ENCODE measurements at regions not wholly inside any gene's neighbourhood (a gene's known extent, or its start where the extent isn't known, plus 50 kb on each side); places are given as distances from the start of the nearest gene placed in this dataset.

GRCh38 chr6:104201557-104201956 is 658.2 kb downstream of the HACE1 start:
- Histone ChIP-seq H3K9me3 (ENCODE audit: control insufficient read depth in 2 of 2, insufficient read depth in 1 of 2, low read depth in 1 of 2, low read length in 1 of 2) (no peaks in the 10 kb centered on the region), H3K36me3 (ENCODE audit: control insufficient read depth in 2 of 2, insufficient read depth in 2 of 2, low read length in 1 of 2) (no peaks in the 10 kb centered on the region), H3K4me3 (ENCODE audit: low read depth in 1 of 2, low read length in 2 of 2) (no peak overlapping the region), H3K4me1 (ENCODE audit: control insufficient read depth in 2 of 2, insufficient read depth in 2 of 2, low read length in 1 of 2) (no peaks in the 10 kb centered on the region), H3K27me3 (ENCODE audit: control insufficient read depth in 1 of 2, insufficient read depth in 2 of 2, low read length in 2 of 2) (no peaks in the 10 kb centered on the region), H3K27ac (ENCODE audit: low read depth in 2 of 2, low read length in 1 of 2) (no peak overlapping the region)
- WGBS, 2 donors = 75% methylated on average over 2 of the region's 2 CpGs

DNA sequence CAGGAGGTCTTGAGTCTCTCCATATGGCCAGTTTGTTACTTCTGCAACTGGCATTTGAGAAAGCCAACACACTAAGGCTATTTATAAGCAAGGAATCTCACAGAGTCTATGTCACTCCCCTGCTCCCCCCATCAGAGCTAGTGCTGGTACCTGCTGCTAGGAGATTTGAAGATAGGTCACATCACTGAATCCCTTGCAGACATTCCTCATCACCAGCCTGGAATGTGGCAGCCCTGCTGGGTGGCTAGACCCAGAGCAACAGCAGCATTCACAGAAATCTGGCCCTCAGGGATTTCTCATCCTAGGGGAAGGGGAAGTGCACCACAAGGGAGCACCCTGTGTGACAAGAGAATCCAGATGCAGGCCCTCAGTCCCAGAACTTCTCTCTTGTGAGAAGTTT is 672.1 kb downstream of the HACE1 start:
- Histone ChIP-seq H3K27me3 (ENCODE audit: control insufficient read depth in 1 of 2, insufficient read depth in 2 of 2, low read length in 2 of 2) (no peaks in the 10 kb centered on the region), H3K4me1 (ENCODE audit: control insufficient read depth in 2 of 2, insufficient read depth in 2 of 2, low read length in 1 of 2) (no peaks in the 10 kb centered on the region), H3K36me3 (ENCODE audit: control insufficient read depth in 2 of 2, insufficient read depth in 2 of 2, low read length in 1 of 2) (no peaks in the 10 kb centered on the region), H3K4me3 (ENCODE audit: low read depth in 1 of 2, low read length in 2 of 2) (no peak overlapping the region), H3K9me3 (ENCODE audit: control insufficient read depth in 2 of 2, insufficient read depth in 1 of 2, low read depth in 1 of 2, low read length in 1 of 2) (peaks cover 0 to 3% of the 10 kb centered on the region in 2 donors), H3K27ac (ENCODE audit: low read depth in 2 of 2, low read length in 1 of 2) (no peak overlapping the region)

- no peaks in the 10 kb centered on the region for H3K36me3 ChIP-seq (ENCODE audit: control insufficient read depth in 2 of 2, insufficient read depth in 2 of 2, low read length in 1 of 2)
- H3K4me1 ChIP-seq (ENCODE audit: control insufficient read depth in 2 of 2, insufficient read depth in 2 of 2, low read length in 1 of 2) = no peaks in the 10 kb centered on the region
- H3K4me3 ChIP-seq (ENCODE audit: low read depth in 1 of 2, low read length in 2 of 2) = no peak overlapping the region
- H3K27ac ChIP-seq (ENCODE audit: low read depth in 2 of 2, low read length in 1 of 2) = no peak overlapping the region
- peaks cover 0 to 3% of the 10 kb centered on the region in 2 donors for H3K9me3 ChIP-seq (ENCODE audit: control insufficient read depth in 2 of 2, insufficient read depth in 1 of 2, low read depth in 1 of 2, low read length in 1 of 2)
- WGBS, 2 donors = 53 to 68% methylated on average over 3 of the region's 3 CpGs
- H3K27me3 ChIP-seq (ENCODE audit: control insufficient read depth in 1 of 2, insufficient read depth in 2 of 2, low read length in 2 of 2) = no peaks in the 10 kb centered on the region
Observed at GRCh38 chr6:104186831-104187230, 672.9 kb downstream of the HACE1 start.

DNA sequence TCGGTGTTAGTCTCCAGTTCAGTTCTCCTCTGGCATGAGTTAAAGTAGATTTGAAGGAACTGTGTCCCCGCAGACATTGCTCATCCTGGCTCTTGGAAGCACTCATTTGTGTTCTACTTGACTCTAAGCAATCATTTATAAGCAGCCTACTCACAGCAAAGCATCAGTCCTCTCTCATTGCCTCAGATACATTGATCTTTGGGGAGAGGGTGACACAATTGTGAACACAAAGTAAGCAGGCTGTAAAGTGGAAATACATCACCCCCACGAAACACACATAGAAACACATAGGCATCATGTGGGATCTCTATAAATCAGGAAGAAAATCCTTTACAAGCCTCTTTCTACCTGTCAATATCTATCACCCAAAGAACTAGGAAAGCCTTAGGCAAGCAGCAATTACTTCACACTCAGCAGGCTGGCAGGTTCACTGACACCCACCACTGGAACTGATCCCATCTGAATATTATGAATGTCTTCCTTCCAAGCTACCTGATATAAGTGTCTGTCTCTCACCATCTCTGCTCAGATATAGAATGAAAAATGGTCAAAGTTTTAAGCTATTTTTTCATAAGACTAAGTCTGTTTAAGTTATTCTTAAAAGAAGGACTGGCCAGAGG is 675.8 kb downstream of the HACE1 start:
- Histone ChIP-seq H3K36me3 (ENCODE audit: control insufficient read depth in 2 of 2, insufficient read depth in 2 of 2, low read length in 1 of 2) (no peaks in the 10 kb centered on the region), H3K4me3 (ENCODE audit: low read depth in 1 of 2, low read length in 2 of 2) (no peak overlapping the region)

DNA sequence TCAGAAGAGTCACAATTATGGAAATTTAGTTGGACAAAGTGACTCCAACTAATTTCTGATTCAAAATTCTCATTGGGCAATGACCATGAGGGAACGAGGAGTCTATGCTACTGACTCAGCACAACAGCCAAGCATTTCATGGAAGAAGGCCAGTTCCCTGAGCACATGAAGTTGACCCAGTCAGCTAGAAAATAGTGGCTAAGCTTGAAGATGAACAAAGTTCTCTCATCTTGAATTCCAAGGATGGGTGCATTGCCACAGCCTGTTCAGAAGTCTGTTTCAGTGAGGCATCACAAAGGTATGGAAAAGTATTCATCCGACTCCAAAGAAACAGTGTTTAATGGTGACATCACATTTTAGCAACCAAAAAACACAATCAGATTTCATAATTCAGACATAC is 676.9 kb downstream of the HACE1 start:
- Histone ChIP-seq H3K4me3 (ENCODE audit: low read depth in 1 of 2, low read length in 2 of 2) (no peak overlapping the region), H3K27ac (ENCODE audit: low read depth in 2 of 2, low read length in 1 of 2) (no peak overlapping the region), H3K9me3 (ENCODE audit: control insufficient read depth in 2 of 2, insufficient read depth in 1 of 2, low read depth in 1 of 2, low read length in 1 of 2) (peaks cover 0 to 3% of the 10 kb centered on the region in 2 donors), H3K27me3 (ENCODE audit: control insufficient read depth in 1 of 2, insufficient read depth in 2 of 2, low read length in 2 of 2) (no peaks in the 10 kb centered on the region), H3K4me1 (ENCODE audit: control insufficient read depth in 2 of 2, insufficient read depth in 2 of 2, low read length in 1 of 2) (no peaks in the 10 kb centered on the region), H3K36me3 (ENCODE audit: control insufficient read depth in 2 of 2, insufficient read depth in 2 of 2, low read length in 1 of 2) (no peaks in the 10 kb centered on the region)
- 52 to 66% methylated on average over 2 of the region's 2 CpGs for WGBS, 2 donors

More for the DNA sequence above, 675.8 kb downstream of the HACE1 start:
- peaks cover 0 to 3% of the 10 kb centered on the region in 2 donors for H3K9me3 ChIP-seq (ENCODE audit: control insufficient read depth in 2 of 2, insufficient read depth in 1 of 2, low read depth in 1 of 2, low read length in 1 of 2)
- no peaks in the 10 kb centered on the region for H3K27me3 ChIP-seq (ENCODE audit: control insufficient read depth in 1 of 2, insufficient read depth in 2 of 2, low read length in 2 of 2)
- no peaks in the 10 kb centered on the region for H3K4me1 ChIP-seq (ENCODE audit: control insufficient read depth in 2 of 2, insufficient read depth in 2 of 2, low read length in 1 of 2)
- H3K27ac ChIP-seq (ENCODE audit: low read depth in 2 of 2, low read length in 1 of 2) = no peak overlapping the region
- WGBS, 2 donors = 79 to 81% methylated on average over 3 of the region's 3 CpGs

DNA sequence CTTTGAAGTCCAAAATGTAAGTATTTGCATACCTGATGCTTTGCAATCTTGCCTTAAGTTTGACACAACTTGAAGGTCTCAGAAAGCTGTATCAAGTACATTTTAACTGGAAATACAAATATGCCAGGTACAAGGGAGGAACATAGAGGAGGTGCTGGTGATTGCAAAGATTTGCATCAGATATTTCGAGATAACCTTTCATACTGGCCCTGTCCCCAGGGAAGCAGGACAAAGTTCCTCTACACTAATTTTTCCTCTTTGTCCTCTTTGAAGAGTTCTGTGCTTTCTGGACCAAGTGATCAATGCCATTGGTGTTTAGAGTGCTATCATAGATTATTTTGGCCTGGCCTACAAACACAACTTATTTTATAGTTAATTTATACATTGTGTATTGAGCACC is 686.1 kb downstream of the HACE1 start:
- no peaks in the 10 kb centered on the region for H3K9me3 ChIP-seq (ENCODE audit: control insufficient read depth in 2 of 2, insufficient read depth in 1 of 2, low read depth in 1 of 2, low read length in 1 of 2)
- no peaks in the 10 kb centered on the region for H3K36me3 ChIP-seq (ENCODE audit: control insufficient read depth in 2 of 2, insufficient read depth in 2 of 2, low read length in 1 of 2)
- H3K4me3 ChIP-seq (ENCODE audit: low read depth in 1 of 2, low read length in 2 of 2) = no peak overlapping the region
- no peaks in the 10 kb centered on the region for H3K4me1 ChIP-seq (ENCODE audit: control insufficient read depth in 2 of 2, insufficient read depth in 2 of 2, low read length in 1 of 2)
- WGBS, 2 donors = 61 to 69% methylated on average over 1 of the region's 1 CpG
- H3K27ac ChIP-seq (ENCODE audit: low read depth in 2 of 2, low read length in 1 of 2) = no peak overlapping the region
- H3K27me3 ChIP-seq (ENCODE audit: control insufficient read depth in 1 of 2, insufficient read depth in 2 of 2, low read length in 2 of 2) = no peaks in the 10 kb centered on the region

GRCh38 chr6:104170401-104170800 is 689.3 kb downstream of the HACE1 start:
- Histone ChIP-seq H3K4me1 (ENCODE audit: control insufficient read depth in 2 of 2, insufficient read depth in 2 of 2, low read length in 1 of 2) (no peaks in the 10 kb centered on the region), H3K9me3 (ENCODE audit: control insufficient read depth in 2 of 2, insufficient read depth in 1 of 2, low read depth in 1 of 2, low read length in 1 of 2) (no peaks in the 10 kb centered on the region), H3K36me3 (ENCODE audit: control insufficient read depth in 2 of 2, insufficient read depth in 2 of 2, low read length in 1 of 2) (no peaks in the 10 kb centered on the region), H3K27me3 (ENCODE audit: control insufficient read depth in 1 of 2, insufficient read depth in 2 of 2, low read length in 2 of 2) (no peaks in the 10 kb centered on the region), H3K4me3 (ENCODE audit: low read depth in 1 of 2, low read length in 2 of 2) (no peak overlapping the region), H3K27ac (ENCODE audit: low read depth in 2 of 2, low read length in 1 of 2) (no peak overlapping the region)
- 14 to 30% methylated on average over 2 of the region's 2 CpGs for WGBS, 2 donors

GRCh38 chr6:104166055-104166668 is 693.6 kb downstream of the HACE1 start:
- H3K9me3 ChIP-seq (ENCODE audit: control insufficient read depth in 2 of 2, insufficient read depth in 1 of 2, low read depth in 1 of 2, low read length in 1 of 2) = peaks cover 5 to 8% of the 10 kb centered on the region in 2 donors
- no peaks in the 10 kb centered on the region for H3K27me3 ChIP-seq (ENCODE audit: control insufficient read depth in 1 of 2, insufficient read depth in 2 of 2, low read length in 2 of 2)
- no peaks in the 10 kb centered on the region for H3K4me1 ChIP-seq (ENCODE audit: control insufficient read depth in 2 of 2, insufficient read depth in 2 of 2, low read length in 1 of 2)
- H3K27ac ChIP-seq (ENCODE audit: low read depth in 2 of 2, low read length in 1 of 2) = no peak overlapping the region
- H3K36me3 ChIP-seq (ENCODE audit: control insufficient read depth in 2 of 2, insufficient read depth in 2 of 2, low read length in 1 of 2) = no peaks in the 10 kb centered on the region
- H3K4me3 ChIP-seq (ENCODE audit: low read depth in 1 of 2, low read length in 2 of 2) = no peak overlapping the region

GRCh38 chr6:104162036-104162669 is 697.6 kb downstream of the HACE1 start:
- WGBS, 2 donors = 88 to 89% methylated on average over 5 of the region's 5 CpGs
- Histone ChIP-seq H3K9me3 (ENCODE audit: control insufficient read depth in 2 of 2, insufficient read depth in 1 of 2, low read depth in 1 of 2, low read length in 1 of 2) (peaks cover 5 to 8% of the 10 kb centered on the region in 2 donors), H3K4me3 (ENCODE audit: low read depth in 1 of 2, low read length in 2 of 2) (no peak overlapping the region), H3K36me3 (ENCODE audit: control insufficient read depth in 2 of 2, insufficient read depth in 2 of 2, low read length in 1 of 2) (no peaks in the 10 kb centered on the region), H3K27me3 (ENCODE audit: control insufficient read depth in 1 of 2, insufficient read depth in 2 of 2, low read length in 2 of 2) (no peaks in the 10 kb centered on the region), H3K27ac (ENCODE audit: low read depth in 2 of 2, low read length in 1 of 2) (no peak overlapping the region), H3K4me1 (ENCODE audit: control insufficient read depth in 2 of 2, insufficient read depth in 2 of 2, low read length in 1 of 2) (no peaks in the 10 kb centered on the region)
